CMK (cell line): ENCODE measurements at regions not wholly inside any gene's neighbourhood (a gene's known extent, or its start where the extent isn't known, plus 50 kb on each side); places are given as distances from the start of the nearest gene placed in this dataset.

Experiments
- DNase-seq: peaks from one replicate; pipeline ENCODE4 v3.0.0-alpha.2; 2010; ENCODE audit warnings: low read depth

- no peak for DNase-seq
Measured at GRCh38 chr14:100638211-100638855, 51.1 kb upstream of the BEGAIN start.

- no peak for DNase-seq
Measured at GRCh38 chr14:100639280-100639679, 52.1 kb upstream of the BEGAIN start.

- DNase-seq, result peak; percentile 76
Measured at GRCh38 chr14:100640471-100641273, 53.5 kb upstream of the BEGAIN start.

GRCh38 chr14:100641274-100641860 lies 54.1 kb upstream of the BEGAIN start:
- DNase-seq, result no peak

GRCh38 chr14:100643426-100643825 lies 56.2 kb upstream of the BEGAIN start:
- no peak for DNase-seq

GRCh38 chr14:100644383-100644782 lies 57.2 kb upstream of the BEGAIN start:
- peak; percentile 76 for DNase-seq

GRCh38 chr14:100644784-100645183 lies 57.6 kb upstream of the BEGAIN start:
- peak; percentile 83 for DNase-seq

GRCh38 chr14:100645196-100645981 lies 58.2 kb upstream of the BEGAIN start:
- DNase-seq, result peak; percentile 92

- no peak for DNase-seq
Measured at GRCh38 chr14:100645982-100646314, 58.7 kb upstream of the BEGAIN start.

- DNase-seq, result no peak
Measured at GRCh38 chr14:100648474-100649172, 61.4 kb upstream of the BEGAIN start.

GRCh38 chr14:100649173-100649519 lies 61.9 kb upstream of the BEGAIN start:
- DNase-seq, result no peak

- no peak for DNase-seq
Measured at GRCh38 chr14:100651999-100652508, 64.8 kb upstream of the BEGAIN start.

- DNase-seq, result no peak
Measured at GRCh38 chr14:100652744-100653143, 65.5 kb upstream of the BEGAIN start.

- no peak for DNase-seq
Measured at GRCh38 chr14:100653409-100653808, 66.2 kb upstream of the BEGAIN start.

- DNase-seq, result no peak
Measured at GRCh38 chr14:100654025-100654813, 67.0 kb upstream of the BEGAIN start.

GRCh38 chr14:100654814-100655740 lies 67.9 kb upstream of the BEGAIN start:
- no peak for DNase-seq

- DNase-seq, result no peak
Measured at GRCh38 chr14:100655741-100656085, 68.5 kb upstream of the BEGAIN start.

- DNase-seq, result no peak
Measured at GRCh38 chr14:100656996-100657395, 69.7 kb upstream of the DLK1 start.

GRCh38 chr14:100657780-100658179 lies 68.9 kb upstream of the DLK1 start:
- DNase-seq, result no peak
